SKM-1 treated with dmso at 0.1 percent for 144 hours (cell line): ENCODE measurements at regions not wholly inside any gene's neighbourhood (a gene's known extent, or its start where the extent isn't known, plus 50 kb on each side); places are given as distances from the start of the nearest gene placed in this dataset.
"Not testable (repeated sequence)": the region's sequence is repeated elsewhere in the genome, so short reads cannot be mapped to it uniquely, and the experiment has no call there.

Experiments used
- DNase-seq: peaks from one replicate; lab custom pipeline; 2025; ENCODE audit not compliant: unreplicated experiment; lab: John Stamatoyannopoulos, UW

DNA sequence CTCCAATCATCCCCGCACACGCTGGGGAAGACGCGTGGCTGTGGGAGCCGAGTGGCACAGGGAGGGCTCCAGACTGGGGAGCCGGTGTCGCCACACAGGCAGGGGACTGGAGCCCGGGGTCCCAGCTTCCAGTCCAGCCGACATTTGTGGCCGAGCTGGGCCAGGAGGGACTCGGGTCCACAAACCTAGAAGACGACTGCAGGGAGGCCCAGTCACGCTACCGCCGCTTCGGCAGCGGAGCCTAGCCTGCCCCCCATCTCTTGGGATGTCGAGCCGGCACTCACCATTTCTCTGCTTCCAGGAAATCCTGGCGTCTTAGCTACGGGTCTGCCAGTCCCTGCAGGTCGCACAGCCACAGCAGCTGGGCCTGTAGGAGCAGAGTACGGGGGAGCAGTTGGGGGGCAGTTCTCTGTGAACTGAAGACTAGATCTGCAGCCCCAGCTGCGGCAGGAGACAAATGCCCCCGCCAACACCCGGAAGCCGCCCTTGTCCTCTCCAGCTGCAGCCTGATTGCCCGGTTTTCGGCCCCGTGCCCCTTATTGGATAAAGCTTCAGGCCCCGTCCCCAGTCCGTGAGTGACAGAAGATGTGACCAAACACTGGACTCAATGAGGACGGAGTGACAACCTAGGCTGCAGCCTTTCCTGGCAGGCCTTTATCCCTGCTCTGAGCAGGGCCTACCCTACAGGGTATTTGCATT is 270.7 kb downstream of the ZNF33B start:
- DNase-seq: no peak

- no peak for DNase-seq
Measured at GRCh38 chr10:42351745-42352144, 286.6 kb downstream of the ZNF33B start.

- not testable (repeated sequence) for DNase-seq
Measured at GRCh38 chr10:42336593-42337337, 301.6 kb downstream of the ZNF33B start.

- DNase-seq: not testable (repeated sequence)
Measured at GRCh38 chr10:42335653-42336296, 302.6 kb downstream of the ZNF33B start.

DNA sequence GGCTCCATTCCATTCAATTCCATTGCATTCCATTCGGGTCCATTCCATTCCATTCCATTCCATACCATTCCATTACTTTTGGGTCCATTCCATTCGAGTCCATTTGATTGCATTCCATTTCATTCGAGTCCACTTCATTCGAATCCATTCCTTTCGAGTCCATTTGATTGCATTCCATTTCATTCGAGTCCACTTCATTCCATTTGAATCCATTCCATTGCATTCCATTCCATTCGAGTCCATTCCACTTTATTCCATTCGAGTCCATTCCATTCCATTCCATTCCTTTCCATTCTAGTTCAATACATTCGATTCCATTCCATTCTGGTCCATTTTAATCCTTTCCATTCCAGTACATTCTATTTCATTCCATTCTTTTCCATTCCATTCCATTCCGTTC is 334.0 kb downstream of the ZNF33B start:
- DNase-seq: no peak

GRCh38 chr10:42281896-42282295 is 356.5 kb downstream of the ZNF33B start:
- DNase-seq: not testable (repeated sequence)

DNA sequence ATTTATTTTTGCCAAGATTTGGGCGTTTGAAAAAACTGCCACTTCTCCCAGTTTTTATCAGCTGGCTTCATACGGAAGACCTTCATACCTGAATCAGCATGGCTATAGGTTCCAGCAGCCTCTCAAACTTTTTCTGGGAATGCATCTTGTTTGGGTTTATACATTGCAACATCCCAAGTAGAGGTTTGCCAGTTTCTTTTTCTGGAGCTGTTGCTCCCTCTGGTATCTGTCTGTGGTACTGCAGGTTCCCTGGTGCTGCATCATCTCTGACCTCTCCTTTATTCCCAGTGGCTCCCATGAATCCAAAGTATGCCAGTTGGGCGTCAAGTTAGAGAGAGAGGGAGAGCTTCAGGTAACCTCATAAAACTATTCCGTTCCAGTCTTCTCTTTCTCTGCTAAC is 368.6 kb downstream of the ZNF33B start:
- DNase-seq: not testable (repeated sequence)

- DNase-seq: not testable (repeated sequence)
Measured at GRCh38 chr10:42263259-42263658, 375.1 kb downstream of the ZNF33B start.

GRCh38 chr10:42243002-42243401 is 395.4 kb downstream of the ZNF33B start:
- DNase-seq: not testable (repeated sequence)

DNA sequence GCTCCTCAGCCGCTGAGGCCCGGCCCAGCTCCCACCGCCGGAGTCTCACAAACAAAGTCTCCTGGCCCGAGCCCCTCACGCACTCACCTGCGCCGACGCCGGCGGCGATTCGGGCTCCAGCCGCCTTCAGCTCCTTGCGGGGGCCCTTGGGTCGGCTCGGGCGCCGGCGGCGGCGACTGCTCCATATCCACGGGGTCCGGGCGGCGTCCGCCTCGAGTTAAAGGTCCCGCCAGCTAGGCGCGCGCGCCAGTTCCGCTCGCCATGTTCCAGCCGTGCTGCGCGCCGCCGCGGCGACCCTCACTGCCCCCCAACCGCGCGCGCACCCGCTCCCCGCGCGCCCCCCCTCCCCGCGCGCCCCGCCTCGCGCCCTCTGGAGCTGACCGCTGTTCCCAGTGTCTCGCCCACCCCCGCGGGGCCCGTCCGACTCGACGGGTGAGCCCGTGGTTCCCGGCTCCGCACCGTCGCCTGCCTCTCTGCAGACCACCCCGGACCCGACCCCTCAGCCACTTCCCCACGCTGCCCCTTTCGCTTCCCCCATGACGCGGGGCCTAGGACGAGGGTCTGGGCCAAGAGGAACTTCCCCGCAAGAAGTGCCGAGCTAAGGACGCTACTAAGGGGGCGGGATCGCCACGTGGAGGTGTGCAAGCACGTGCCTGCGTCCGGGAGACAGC is 396.1 kb downstream of the ZNF33B start:
- DNase-seq: no peak

GRCh38 chr10:42236401-42236800 is 402.0 kb downstream of the ZNF33B start:
- not testable (repeated sequence) for DNase-seq

GRCh38 chr10:42235736-42236135 is 402.6 kb downstream of the ZNF33B start:
- not testable (repeated sequence) for DNase-seq

DNA sequence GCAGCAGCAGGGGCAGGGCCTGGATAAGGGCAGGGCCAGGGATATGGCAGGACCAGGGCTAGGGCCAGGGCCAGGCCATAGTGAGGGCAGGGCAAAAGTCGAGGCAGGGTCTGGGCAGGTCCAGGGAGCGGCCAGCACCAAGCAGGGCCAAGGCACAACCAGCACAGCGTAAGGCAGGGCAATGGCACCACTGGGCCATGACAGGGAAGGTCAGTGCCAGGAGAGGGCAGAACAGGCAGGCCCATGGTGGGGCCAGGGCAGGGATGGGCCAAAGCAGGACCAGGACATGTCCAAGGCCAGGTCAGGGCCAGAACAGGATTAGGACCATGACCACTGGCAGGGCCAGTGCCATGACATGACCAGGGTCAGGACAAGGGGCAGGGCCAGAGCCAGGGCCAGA is 403.1 kb downstream of the ZNF33B start:
- DNase-seq: not testable (repeated sequence)

GRCh38 chr10:42234506-42234905 is 403.9 kb downstream of the ZNF33B start:
- not testable (repeated sequence) for DNase-seq

DNA sequence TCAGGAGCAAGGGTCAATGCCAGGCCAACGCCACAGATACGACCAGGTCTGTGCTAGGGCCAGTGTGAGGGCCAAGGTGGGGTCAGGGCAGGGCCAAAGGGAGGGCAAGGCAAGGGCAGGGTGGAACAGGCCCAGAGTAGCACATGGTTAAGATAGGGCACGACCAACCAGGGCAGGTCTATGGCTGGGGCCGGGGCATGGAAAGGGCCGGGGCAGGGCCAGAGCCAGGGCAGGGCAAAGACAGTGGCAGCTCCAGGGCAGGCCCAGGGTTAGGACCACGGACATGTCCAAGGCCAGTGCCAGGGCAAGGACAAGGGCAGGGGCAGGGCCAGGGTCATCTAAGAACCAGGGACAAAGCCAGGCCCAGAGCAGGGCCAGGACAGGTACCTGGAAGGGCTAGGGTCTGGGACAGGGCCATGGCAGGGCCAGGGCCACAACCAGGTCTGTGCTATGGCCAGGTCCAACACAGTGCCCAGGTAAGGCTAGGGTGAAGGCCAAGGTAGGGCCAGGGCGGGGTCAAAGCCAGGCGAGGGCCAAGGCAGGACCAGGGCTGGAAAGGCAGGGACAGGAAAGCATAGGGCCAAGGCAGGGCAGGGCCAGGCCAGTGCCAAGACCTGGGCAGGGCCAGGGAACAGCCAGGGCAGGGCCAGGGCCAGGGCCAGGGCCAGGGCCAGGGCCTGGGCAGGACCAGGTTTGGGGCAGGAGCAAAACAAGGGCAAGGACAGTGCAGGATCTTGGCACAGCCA is 404.7 kb downstream of the ZNF33B start:
- not testable (repeated sequence) for DNase-seq

DNA sequence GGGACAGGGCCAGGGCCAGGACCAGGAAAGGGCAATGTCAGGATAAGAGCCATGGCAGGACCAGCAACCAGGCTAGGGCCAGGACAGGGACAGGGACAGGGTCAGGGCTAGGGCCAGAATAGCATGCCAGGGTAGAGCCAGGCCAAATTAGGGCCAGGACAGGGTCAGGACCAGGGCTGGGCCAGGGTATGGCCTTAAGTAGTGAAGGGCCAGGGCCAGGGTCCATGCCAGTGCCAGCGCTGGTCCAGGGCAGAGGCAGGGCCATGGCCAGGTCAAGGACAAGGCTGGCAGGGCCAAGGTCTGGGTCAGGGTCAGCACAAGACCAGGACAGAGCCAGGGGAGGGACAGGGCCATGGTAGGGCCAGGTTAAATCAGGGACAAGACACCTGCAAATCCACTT is 405.4 kb downstream of the ZNF33B start:
- not testable (repeated sequence) for DNase-seq

GRCh38 chr10:42230812-42231211 is 407.6 kb downstream of the ZNF33B start:
- DNase-seq: not testable (repeated sequence)

GRCh38 chr10:42230115-42230514 is 408.3 kb downstream of the ZNF33B start:
- DNase-seq: not testable (repeated sequence)

GRCh38 chr10:42227859-42228258 is 410.5 kb downstream of the ZNF33B start:
- not testable (repeated sequence) for DNase-seq

- DNase-seq: not testable (repeated sequence)
Measured at GRCh38 chr10:42193588-42193987, 444.8 kb downstream of the ZNF33B start.

DNA sequence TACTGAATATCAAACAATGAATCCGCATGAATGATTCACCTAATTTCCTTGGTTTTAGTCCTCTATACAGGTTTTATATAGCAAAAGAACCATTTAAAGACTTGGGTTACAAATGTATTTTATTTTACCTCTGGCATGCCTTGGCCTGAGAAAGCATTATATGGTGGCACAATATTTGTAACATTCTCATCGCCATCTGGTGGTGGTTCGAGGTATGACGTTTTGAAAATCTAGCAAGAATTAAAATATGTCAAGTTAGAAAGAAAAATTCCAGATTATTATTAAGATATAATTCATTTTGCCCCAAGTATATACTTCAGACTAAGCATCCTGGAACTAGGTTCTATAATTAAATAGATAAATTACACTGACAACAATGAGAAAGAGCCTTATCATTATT is 445.9 kb downstream of the ZNF33B start:
- DNase-seq: not testable (repeated sequence)
